Lower leg skin (tissue), 3 donors: ENCODE measurements at regions not wholly inside any gene's neighbourhood (a gene's known extent, or its start where the extent isn't known, plus 50 kb on each side); places are given as distances from the start of the nearest gene placed in this dataset.

Experiments used
- POLR2A ChIP-seq, 2 donors: fragments of 450-650 bp; IDR thresholded peaks; one replicate each; pipeline ENCODE4 v1.6.1; 2016 to 2017; ENCODE audit warnings: antibody characterized with exemption in 2 of 2, mild to moderate bottlenecking in 1 of 2, moderate library complexity in 1 of 2
- TF ChIP-seq, protein P1 (sequence below), 3 donors: fragments of 450-650 bp; IDR thresholded peaks; one replicate each; pipeline ENCODE4 v1.5.1; 2016; ENCODE audit warnings: antibody characterized with exemption in 3 of 3, mild to moderate bottlenecking in 3 of 3, moderate library complexity in 2 of 3

DNA sequence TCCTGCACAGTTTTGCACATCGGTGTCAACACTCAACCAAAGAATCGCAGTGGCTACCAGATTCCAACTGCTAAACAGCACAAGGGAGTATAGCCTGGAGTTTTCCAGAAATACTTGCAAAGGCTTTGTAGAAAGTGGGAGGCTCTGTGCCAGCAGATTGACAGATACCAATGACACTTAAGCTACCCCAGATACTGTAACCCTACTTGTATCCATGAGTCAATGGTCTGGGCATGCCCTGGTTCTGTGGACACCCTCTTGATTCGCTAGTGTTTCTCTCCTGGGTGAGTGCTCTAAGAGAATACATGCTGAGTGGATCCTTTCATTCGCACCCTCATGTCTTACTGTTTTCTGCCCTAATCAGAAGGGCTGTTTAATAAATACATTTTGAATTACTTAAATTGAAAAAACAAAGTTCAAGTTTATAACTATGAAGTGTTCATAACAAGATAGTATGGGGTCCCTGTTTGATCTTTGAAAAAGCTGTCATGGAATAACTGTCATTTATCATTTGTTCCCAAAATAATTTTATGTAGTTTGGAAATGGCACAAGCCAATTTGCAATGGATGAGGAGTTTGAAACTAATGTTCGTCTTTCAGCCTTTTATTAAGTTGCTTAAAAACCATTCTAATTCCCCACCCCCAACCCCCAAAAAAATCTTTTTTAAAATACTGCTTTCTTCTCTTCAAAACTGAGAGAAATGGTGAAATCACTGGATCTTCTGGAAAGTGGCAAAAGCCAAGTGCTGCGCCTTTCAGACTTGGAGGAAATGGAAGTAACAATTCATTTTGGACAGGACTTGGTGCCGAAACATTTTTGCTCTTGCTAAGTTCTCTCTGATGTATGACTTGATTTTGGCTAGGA, 600.5 kb upstream of the TENM4 start:
- TF ChIP-seq POLR2A (IDR thresholded peaks at IDR 0.05): no peak
- TF ChIP-seq, protein P1, sequence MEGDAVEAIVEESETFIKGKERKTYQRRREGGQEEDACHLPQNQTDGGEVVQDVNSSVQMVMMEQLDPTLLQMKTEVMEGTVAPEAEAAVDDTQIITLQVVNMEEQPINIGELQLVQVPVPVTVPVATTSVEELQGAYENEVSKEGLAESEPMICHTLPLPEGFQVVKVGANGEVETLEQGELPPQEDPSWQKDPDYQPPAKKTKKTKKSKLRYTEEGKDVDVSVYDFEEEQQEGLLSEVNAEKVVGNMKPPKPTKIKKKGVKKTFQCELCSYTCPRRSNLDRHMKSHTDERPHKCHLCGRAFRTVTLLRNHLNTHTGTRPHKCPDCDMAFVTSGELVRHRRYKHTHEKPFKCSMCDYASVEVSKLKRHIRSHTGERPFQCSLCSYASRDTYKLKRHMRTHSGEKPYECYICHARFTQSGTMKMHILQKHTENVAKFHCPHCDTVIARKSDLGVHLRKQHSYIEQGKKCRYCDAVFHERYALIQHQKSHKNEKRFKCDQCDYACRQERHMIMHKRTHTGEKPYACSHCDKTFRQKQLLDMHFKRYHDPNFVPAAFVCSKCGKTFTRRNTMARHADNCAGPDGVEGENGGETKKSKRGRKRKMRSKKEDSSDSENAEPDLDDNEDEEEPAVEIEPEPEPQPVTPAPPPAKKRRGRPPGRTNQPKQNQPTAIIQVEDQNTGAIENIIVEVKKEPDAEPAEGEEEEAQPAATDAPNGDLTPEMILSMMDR (IDR thresholded peaks at IDR 0.05): no peak
